ENCODE measurements at regions not wholly inside any gene's neighbourhood (a gene's known extent, or its start where the extent isn't known, plus 50 kb on each side); places are given as distances from the start of the nearest gene placed in this dataset.

- H3K27me3 ChIP-seq: no peaks in the 10 kb centered on the region
- H3K9me3 ChIP-seq: no peaks in the 10 kb centered on the region
- H3K36me3 ChIP-seq: no peaks in the 10 kb centered on the region
- 8 to 21% methylated on average over 1 of the region's 1 CpG for WGBS, 2 donors
- no peak overlapping the region for H3K27ac ChIP-seq
- DNase-seq (no peak), ATAC-seq (ENCODE audit: low FRiP score in 2 of 2) (no peak)
- TF ChIP-seq EP300 (IDR thresholded peaks at IDR 0.05) (no peak), CTCF (IDR thresholded peaks at IDR 0.05) (no peak), POLR2AphosphoS5 (IDR thresholded peaks at IDR 0.05) (no peak), POLR2A (IDR thresholded peaks at IDR 0.05) (no peak)
- H3K4me3 ChIP-seq: no peak overlapping the region
- no peaks in the 10 kb centered on the region for H3K4me1 ChIP-seq
Measured at GRCh38 chr1:191882870-191883269, 275.4 kb upstream of the RGS18 start.

GRCh38 chr1:191886977-191887376 is 271.3 kb upstream of the RGS18 start:
- no peaks in the 10 kb centered on the region for H3K36me3 ChIP-seq
- no peaks in the 10 kb centered on the region for H3K27me3 ChIP-seq
- ATAC-seq (ENCODE audit: low FRiP score in 2 of 2) (no peak), DNase-seq (no peak)
- no peaks in the 10 kb centered on the region for H3K4me1 ChIP-seq
- H3K4me3 ChIP-seq: no peak overlapping the region
- H3K9me3 ChIP-seq: no peaks in the 10 kb centered on the region
- no peak for TF ChIP-seq POLR2AphosphoS5 (IDR thresholded peaks at IDR 0.05)
- no peak for TF ChIP-seq CTCF (IDR thresholded peaks at IDR 0.05)
- no peak for TF ChIP-seq POLR2A (IDR thresholded peaks at IDR 0.05)
- no peak for TF ChIP-seq EP300 (IDR thresholded peaks at IDR 0.05)
- no peak overlapping the region for H3K27ac ChIP-seq

DNA sequence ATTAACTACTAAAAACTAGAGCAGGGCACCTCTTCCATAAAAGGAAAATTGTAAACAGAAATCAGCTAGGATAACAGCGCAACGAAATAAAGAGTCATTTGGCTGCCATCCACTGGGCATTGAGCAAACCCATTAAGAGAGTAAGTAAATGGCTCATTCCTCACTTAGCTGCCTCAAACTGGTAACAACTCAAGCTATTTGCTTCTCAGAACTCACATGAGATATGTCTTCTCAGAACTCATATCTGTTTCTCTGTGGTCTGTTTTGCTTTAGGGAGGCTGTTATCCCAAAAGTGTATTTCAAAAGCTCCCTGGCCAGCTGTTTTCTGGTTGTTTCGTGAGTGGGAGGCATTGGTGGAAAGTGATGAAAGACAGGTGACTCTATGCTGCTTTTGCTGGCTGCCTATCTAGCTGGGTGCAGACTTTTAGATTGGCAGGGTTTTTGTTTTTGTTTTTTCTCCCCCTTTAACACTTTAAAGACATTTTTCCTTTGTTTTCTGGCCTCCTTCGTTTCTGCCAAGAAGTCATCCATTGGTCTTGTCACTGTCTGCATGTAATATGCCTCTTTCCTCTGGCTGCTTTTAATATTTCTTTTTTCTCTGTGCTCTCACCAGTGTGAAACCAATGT is 269.2 kb upstream of the RGS18 start:
- Histone ChIP-seq H3K27me3 (no peaks in the 10 kb centered on the region), H3K9me3 (no peaks in the 10 kb centered on the region), H3K36me3 (no peaks in the 10 kb centered on the region), H3K4me3 (no peak overlapping the region), H3K27ac (no peak overlapping the region), H3K4me1 (no peaks in the 10 kb centered on the region)
- TF ChIP-seq POLR2AphosphoS5 (IDR thresholded peaks at IDR 0.05) (no peak), POLR2A (IDR thresholded peaks at IDR 0.05) (no peak), CTCF (IDR thresholded peaks at IDR 0.05) (no peak), EP300 (IDR thresholded peaks at IDR 0.05) (no peak)
- 64% methylated on average over 4 of the region's 4 CpGs for WGBS, 2 donors
- ATAC-seq (ENCODE audit: low FRiP score in 2 of 2) (no peak), DNase-seq (no peak)

DNA sequence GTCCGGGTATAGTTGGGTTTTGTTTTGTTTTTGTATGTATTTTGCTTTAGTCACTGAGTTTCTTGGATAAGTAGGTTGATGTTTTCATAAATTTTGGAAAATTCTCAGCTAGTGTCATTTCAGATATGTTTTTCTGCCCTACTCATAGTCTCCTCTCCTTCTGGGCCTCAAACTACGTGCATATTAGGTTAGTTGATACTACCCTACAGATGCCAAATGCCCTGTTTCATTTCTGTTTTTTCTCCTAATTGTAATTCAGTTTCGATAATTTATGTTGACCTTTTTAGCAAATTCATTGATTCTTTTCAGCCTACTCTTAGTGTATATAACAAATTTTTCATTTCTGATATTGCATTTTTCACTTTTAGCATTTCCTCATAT is 268.6 kb upstream of the RGS18 start:
- WGBS, 2 donors: 76 to 81% methylated on average over 3 of the region's 3 CpGs

DNA sequence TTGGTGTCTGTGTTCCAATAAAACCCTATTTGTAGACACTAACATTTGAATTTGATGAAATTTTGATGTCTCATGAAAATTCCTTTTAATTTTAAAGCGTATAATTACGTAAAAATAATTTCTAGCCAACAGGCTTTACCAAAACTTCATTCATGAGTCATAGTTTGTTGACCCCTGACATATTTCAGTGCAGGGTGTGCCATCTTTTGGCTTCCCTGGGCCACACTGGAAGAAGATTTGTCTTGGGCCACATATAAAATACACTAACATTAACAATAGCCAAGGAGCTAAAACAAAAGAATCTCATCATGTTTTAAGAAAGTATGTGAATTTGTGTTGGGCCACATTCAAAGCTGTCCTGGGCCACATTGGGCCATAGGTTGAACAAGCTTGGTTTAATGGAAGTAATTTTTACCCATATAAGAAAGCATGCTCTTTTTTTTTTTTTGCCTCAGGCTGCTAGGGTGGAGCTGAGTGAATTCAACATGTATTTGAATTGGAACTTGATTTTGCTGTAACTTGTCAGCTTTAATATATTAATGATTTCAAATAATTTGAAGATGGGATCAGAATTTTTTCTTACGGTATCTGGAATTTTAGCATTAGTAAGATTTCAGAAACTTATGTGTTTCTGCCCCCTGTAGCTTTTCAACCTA is 267.7 kb upstream of the RGS18 start:
- DNase-seq: no peak
- no peaks in the 10 kb centered on the region for H3K27me3 ChIP-seq
- H3K4me1 ChIP-seq: no peaks in the 10 kb centered on the region
- TF ChIP-seq POLR2A (IDR thresholded peaks at IDR 0.05) (no peak), CTCF (IDR thresholded peaks at IDR 0.05) (no peak), EP300 (IDR thresholded peaks at IDR 0.05) (no peak), POLR2AphosphoS5 (IDR thresholded peaks at IDR 0.05) (no peak)
- H3K4me3 ChIP-seq: no peak overlapping the region
- H3K27ac ChIP-seq: no peak overlapping the region
- H3K9me3 ChIP-seq: no peaks in the 10 kb centered on the region
- no peaks in the 10 kb centered on the region for H3K36me3 ChIP-seq
- ATAC-seq (ENCODE audit: low FRiP score in 2 of 2): no peak
- WGBS, 2 donors: 87 to 97% methylated on average over 3 of the region's 3 CpGs

More for the DNA sequence above, 268.6 kb upstream of the RGS18 start:
- no peak for ATAC-seq (ENCODE audit: low FRiP score in 2 of 2)
- no peak for TF ChIP-seq POLR2AphosphoS5 (IDR thresholded peaks at IDR 0.05)
- Histone ChIP-seq H3K4me1 (no peaks in the 10 kb centered on the region), H3K27me3 (no peaks in the 10 kb centered on the region), H3K9me3 (no peaks in the 10 kb centered on the region), H3K36me3 (no peaks in the 10 kb centered on the region), H3K27ac (no peak overlapping the region), H3K4me3 (no peak overlapping the region)
- DNase-seq: no peak

Data from upper lobe of left lung (tissue), 6 donors.